Tibial nerve (tissue), 4 donors: ENCODE measurements at regions not wholly inside any gene's neighbourhood (a gene's known extent, or its start where the extent isn't known, plus 50 kb on each side); places are given as distances from the start of the nearest gene placed in this dataset.

Experiments used
- EP300 ChIP-seq, 2 donors: sonication (generic); formaldehyde crosslinking; IDR thresholded peaks; one replicate each; pipeline ENCODE4 v1.6.1; 2017; ENCODE audit warnings: antibody characterized with exemption in 2 of 2, mild to moderate bottlenecking in 1 of 2
- POLR2A ChIP-seq, 2 donors: fragments of 450-650 bp; IDR thresholded peaks; one replicate each; pipeline ENCODE4 v1.6.1; 2017; ENCODE audit warnings: antibody characterized with exemption in 2 of 2, mild to moderate bottlenecking in 2 of 2, moderate library complexity in 2 of 2
- TF ChIP-seq, protein P1 (sequence below), 5 experiments: fragments of 200-600 bp in 3 of 5; fragments of 450-650 bp in 2 of 5; sonication (generic) in 3 of 5; IDR thresholded peaks; one replicate each; pipeline ENCODE4 v1.5.1; 2016 to 2019; ENCODE audit warnings: antibody characterized with exemption in 5 of 5, mild to moderate bottlenecking in 3 of 5, moderate library complexity in 2 of 5

DNA sequence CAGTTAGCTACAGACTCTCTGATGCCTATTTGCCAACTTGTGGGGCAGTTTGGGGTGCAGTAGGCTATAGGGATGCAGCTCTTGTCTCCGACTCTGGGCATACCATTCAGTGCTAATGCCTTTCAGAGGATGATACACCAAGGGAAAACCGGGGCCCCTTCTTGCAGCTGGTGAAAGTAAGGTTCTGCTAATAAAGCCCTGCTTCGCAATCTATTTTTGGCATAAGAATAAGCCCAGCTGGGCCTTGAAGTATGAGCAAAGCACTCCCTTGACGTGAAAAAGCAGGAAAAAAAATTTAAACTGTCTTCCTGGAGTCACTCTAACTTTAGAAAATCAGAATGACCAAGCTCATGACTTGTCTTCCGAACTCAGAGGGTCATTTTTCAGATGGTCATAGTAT lies 124.1 kb upstream of the RBM19 start:
- TF ChIP-seq, protein P1, sequence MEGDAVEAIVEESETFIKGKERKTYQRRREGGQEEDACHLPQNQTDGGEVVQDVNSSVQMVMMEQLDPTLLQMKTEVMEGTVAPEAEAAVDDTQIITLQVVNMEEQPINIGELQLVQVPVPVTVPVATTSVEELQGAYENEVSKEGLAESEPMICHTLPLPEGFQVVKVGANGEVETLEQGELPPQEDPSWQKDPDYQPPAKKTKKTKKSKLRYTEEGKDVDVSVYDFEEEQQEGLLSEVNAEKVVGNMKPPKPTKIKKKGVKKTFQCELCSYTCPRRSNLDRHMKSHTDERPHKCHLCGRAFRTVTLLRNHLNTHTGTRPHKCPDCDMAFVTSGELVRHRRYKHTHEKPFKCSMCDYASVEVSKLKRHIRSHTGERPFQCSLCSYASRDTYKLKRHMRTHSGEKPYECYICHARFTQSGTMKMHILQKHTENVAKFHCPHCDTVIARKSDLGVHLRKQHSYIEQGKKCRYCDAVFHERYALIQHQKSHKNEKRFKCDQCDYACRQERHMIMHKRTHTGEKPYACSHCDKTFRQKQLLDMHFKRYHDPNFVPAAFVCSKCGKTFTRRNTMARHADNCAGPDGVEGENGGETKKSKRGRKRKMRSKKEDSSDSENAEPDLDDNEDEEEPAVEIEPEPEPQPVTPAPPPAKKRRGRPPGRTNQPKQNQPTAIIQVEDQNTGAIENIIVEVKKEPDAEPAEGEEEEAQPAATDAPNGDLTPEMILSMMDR (IDR thresholded peaks at IDR 0.05), result no peak
- TF ChIP-seq POLR2A (IDR thresholded peaks at IDR 0.05), result no peak
- TF ChIP-seq EP300 (IDR thresholded peaks at IDR 0.05), result no peak
